GM19043 (cell line): ENCODE measurements at regions not wholly inside any gene's neighbourhood (a gene's known extent, or its start where the extent isn't known, plus 50 kb on each side); places are given as distances from the start of the nearest gene placed in this dataset.
"Not testable (repeated sequence)": the region's sequence is repeated elsewhere in the genome, so short reads cannot be mapped to it uniquely, and the experiment has no call there.

Source experiments
- ATAC-seq: cut with Tn5 transposase; IDR thresholded peaks from one replicate; pipeline ENCODE4 v1.9.1; 2021; ENCODE audit warnings: low read depth; ENCODE audit not compliant: unreplicated experiment

DNA sequence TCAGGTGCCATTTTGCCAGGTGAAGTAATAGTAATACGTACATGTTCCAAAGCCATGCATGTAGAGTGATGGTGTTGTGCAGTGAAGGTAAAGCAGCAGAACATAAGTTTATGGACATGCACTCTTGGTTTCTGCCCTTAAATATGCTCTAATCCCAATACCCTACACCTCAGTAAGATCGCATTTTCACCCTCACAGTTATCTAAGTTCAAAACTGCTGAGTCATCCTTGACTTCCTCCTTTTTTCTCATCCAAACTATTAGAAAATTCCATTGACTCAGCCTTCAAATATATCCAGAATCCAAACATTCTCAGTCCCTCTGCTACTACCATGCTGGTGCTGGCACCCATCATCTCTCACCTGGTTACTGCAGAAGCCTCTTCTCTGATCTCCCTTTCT lies 652.9 kb upstream of the IGFBP7 start:
- no peak for ATAC-seq

DNA sequence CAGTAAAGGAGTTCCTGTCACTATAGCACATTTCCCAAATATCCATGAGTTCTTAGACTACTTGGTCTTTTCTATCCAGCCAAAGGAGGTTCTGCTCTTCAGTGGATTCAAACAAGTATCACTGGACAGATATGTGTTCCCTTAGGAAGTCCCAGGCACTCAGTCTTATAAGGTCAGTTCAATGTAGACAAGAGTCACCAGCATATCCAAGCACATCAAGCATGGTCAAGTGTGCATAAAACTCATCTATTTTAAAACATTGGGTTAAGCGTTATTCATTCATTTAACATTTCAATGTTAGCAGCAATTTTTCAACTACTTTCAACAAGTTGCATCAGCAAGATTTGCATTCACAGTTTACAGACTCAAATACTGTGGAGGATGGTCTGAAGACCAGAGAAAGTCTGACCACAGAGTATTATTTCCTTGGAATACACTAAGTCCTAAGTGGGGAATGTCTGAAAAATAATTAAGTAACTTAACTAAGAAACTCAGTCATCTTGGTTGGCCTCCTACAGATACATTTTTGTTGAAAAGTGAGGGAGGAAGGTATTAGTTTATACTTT lies 630.5 kb upstream of the IGFBP7 start:
- ATAC-seq: no peak

DNA sequence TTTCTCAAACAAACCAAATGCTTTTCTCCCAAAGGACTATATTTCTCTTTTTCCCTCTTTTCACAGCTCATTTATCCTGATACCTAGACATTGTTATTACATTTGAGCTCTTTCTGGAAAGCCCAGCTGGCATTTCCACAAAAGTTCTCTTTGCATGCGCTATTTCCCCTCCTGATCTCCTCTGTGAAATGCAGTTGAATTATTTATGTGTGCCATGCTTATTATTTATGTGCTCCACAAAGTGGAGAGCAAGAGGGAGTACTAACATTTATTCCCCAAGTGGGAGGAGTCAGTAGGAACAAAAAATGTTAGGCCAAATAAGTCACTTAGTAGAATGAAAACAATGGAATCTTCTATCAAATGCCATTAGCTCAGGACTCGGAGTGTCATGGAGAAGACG lies 626.6 kb upstream of the IGFBP7 start:
- no peak for ATAC-seq

DNA sequence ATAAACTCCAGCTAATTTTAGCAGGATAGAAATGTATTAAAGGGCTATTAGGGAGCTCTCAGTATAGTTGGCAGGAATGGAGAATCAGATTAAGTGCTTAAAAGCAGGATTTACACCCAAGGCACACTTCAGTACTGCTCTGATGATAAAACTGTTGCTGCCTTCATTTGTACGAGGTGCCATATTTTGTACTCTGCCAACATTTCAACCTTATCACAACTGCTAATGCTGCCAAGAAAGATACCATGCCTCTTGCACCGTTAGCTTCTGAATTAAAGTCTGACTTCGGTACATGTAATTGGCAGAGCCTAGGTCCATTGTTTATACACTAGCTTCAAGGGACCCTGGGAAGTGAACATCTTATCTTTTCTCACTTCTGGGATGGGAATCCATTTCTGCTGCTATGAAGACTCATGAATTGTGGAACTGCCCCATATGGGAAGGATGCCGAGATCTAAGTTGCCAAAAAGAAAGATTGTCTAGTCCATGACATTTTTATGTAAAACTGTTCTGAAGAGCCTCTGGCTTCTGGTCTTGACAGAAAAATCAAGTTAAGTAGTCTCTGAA lies 624.0 kb upstream of the IGFBP7 start:
- no peak for ATAC-seq

DNA sequence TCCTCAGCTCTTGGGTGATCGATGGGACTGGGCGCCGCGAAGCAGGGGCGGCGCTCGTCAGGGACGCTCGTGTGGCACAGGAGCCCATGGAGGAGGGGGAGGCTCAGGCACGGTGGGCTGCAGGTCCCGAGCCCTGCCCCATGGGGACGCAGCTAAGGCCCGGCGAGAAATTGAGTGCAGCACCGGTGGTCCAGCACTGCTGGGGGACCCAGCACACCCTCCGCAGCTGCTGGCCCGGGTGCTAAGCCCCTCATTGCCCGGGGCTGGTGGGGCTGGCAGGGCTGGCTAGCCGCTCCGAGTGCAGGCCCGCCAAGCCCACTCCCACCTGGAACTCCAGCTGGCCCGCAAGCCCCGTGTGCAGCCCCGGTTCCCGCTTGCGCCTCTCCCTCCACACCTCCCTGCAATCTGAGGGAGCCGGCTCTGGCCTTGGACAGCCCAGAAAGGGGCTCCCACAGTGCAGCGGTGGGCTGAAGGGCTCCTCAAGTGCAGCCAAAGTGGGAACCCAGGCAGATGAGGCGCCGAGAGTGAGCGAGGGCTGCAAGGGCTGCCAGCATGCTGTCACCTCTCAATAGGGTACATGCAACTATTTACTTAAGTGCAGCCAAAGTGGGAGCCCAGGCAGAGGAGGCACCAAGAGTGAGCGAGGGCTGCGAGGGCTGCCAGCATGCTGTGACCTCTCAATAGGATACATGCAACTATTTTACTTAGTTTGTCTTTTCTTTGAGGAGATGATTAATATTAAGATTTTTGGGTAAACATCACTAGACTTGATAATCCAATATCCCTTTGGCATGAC lies 619.8 kb upstream of the IGFBP7 start:
- not testable (repeated sequence) for ATAC-seq

DNA sequence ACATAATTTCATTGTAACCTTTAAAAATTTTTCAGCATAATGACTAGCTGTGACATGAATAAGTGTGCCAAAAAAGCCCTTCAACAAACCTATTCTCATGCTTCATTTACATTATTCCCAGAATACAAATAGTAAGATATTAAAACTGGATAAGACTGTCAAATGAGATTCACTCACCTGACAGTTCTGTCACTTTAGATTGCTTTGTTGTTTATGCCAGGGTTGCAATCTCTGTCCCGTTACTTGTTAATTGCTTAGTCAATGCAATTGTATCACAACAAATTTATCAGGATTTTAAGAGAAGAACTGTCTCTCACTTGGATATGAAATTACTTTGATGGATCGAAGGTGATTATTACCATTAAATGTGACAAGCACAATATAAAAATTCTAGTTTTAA lies 616.0 kb upstream of the IGFBP7 start:
- no peak for ATAC-seq

DNA sequence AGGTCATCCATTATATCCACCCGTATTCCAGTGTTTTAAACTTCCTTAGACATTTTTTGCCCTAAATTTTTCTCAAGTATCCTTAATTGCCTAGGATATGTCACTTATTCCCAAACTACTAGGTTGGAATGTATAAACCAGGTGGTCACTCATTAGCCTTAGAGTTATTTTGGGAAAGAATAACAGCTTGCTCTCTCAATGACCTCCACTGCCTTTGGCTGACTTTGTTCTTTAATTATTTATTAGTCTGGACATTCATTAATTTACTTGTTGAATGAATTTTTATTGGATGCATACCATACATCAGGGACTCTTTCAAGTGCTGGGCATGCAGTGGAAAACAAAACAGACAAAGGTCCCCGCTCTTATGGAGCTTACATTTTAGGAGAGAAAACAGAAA lies 609.3 kb upstream of the IGFBP7 start:
- no peak for ATAC-seq

DNA sequence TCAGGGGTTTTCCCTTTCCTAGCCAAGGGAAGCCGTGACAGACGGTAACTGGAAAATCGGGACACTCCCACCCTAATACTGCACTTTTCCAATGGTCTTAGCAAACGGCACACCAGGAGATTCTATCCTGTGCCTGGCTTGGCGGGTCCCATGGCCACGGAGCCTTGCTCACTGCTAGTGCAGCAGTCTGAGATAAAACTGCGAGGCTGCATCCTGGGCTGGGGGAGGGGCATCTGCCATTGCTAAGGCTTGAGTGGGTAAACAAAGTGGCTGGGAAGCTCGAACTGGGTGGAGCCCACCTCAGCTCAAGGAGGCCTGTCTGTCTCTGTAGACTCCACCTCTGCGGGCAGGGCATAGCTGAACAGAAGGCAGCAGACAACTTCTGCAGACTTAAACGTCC lies 604.1 kb upstream of the IGFBP7 start:
- not testable (repeated sequence) for ATAC-seq

DNA sequence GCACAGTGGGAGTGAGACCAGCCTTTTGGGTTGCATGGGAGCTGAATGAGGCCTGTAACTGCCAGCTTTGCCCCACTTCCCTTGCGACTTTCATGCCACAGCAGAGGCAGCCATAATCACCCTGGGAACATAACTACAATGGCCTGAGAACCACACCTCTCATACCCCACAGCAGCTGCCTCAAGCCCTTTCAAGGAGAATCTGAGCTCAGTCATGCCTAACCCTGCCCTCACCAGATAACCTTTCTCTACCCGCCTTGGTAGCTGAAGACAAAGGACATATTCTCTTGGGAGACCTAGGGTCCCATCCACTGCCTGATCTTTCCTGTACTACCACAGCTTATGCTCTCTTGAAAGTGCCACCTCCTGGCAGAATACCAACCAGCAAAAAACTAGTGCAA lies 599.9 kb upstream of the IGFBP7 start:
- no peak for ATAC-seq

DNA sequence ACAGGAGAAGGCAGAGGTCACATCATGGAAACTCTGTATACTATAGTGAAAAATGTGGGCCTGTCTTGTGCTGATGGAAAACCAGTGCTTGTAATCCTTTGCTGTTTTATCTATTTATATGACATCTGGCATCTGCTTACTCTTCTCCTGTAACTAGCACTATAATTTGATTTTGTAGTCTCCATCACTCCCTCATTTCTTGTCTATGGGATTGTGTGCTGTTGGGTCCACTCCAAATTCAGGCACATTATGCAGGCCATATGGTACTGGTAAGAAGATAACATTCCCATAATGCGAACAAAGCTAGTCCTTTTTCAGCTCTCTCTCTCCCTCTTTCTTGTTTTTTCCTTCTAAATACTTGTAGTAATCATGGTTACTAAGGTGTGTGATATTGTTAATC lies 581.2 kb upstream of the IGFBP7 start:
- ATAC-seq: no peak

DNA sequence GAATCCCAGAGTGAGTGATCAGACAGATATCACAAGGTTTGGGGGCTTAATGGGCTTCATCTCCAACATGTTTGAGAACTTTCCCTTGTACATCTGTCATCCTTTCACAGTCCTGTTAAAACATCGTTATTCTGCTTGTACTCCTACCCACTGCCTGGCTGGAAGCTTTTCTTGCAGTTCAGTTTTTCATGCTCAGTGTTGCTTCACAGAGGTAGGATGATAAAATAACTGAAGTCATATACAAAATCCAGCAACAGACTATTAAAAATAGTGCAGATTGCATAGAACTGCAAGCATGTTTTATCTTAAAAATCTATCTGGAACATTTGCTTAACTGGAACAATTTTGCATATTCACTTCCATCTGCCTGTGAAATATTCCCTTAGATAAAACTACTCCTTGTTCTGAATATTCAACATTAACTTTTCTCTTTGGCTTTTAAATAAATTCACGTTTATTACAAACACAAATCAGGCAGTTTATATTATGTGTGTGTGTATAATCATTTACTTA lies 579.6 kb upstream of the IGFBP7 start:
- ATAC-seq: no peak

DNA sequence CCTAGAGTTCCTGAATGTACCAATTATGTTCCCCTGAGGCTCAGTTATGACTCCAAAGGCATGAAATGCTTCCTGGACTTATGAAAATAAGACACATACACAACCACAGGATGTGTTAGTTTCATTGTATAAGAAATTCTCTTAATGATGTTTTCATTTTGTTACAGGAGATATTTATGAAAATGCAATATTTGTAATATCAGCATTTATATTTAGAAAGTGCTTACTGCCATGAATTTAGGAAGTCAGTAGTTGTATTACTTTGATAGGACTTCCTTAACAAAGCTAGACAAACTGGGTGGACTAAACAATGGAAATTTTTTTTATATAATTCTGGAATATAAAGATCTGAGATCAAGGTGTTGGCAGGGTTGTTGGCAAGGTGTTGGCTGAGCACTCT lies 572.1 kb upstream of the IGFBP7 start:
- ATAC-seq: no peak

DNA sequence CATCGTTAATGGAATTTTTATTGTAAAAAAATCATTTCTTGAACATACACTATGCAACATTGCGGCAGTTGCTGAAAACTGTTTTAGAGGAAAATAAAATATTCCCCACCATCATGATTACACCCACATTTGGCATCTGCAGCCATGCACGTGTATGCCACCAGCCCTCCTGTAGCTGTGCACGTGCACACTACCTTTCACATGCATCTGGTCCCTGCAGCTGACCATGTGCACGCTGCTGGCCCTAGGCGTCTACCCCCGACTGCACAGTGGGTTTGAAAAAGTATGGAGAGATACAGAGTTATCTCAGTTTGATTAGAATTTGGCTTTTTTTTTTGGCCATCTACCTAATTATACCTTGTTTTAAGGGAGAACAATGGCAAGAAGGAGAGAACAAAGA lies 569.8 kb upstream of the IGFBP7 start:
- no peak for ATAC-seq

DNA sequence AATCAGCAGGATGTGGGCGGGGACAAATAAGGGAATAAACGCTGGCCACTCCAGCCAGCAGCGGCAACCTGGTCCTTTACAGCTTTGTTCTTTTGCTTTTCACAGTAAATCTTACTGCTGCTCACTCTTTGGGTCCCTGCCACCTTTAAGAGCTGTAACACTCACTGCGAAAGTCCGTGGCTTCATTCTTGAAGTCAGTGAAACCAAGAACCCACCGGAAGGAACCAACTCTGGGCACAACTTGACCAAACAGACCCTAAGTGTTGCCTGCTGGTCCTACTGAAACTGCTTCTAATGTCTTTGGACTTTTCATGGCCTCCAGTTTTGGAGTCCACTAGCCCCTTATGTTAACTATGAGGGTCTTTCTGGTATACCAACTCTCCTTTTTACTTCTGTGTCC lies 566.2 kb upstream of the IGFBP7 start:
- ATAC-seq: no peak

DNA sequence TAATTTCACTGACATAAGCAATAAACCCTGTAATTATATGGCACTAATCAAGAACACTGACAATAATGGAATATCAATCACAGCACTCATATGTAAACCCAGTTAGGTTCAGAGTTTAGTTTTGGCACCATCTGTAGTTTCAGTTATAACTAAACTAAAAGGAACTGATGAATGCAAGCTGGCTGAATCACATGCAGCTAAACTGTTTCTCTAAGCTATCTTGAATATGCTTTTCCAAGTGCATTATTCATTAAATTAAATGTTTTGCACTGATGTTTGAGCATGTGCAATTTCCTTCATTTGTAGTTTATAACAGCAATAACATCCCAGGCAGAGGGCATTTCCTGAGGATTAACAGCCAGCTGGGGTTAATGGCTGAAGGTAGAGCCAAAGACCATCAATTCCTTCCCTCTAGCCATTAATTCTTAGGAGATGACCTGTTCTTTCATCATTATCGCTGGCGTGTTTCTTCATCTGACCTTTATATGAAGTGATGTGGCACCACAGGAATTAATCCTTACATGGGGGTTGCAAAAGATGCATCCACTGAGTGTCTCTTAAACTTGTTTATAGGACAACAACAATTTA lies 562.8 kb upstream of the IGFBP7 start:
- no peak for ATAC-seq

DNA sequence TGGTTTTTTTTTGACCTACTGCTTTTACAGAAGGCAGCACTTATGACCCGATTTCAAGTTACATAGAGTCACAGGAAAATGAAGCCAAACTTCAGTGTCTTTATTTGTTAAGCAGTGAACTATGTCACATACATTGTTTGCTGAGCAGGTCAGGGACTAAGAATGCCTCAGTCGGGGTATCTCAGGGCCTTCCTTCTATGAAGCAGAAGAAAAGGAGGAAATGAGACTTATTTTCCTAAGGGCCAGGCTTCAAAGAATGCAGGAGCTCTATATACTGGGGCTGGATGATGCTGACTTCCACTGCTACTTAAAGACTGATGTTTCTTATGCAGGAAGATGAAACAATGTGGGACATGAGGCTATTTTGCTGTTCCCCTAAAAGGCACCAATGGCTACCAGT lies 558.4 kb upstream of the IGFBP7 start:
- ATAC-seq: no peak

DNA sequence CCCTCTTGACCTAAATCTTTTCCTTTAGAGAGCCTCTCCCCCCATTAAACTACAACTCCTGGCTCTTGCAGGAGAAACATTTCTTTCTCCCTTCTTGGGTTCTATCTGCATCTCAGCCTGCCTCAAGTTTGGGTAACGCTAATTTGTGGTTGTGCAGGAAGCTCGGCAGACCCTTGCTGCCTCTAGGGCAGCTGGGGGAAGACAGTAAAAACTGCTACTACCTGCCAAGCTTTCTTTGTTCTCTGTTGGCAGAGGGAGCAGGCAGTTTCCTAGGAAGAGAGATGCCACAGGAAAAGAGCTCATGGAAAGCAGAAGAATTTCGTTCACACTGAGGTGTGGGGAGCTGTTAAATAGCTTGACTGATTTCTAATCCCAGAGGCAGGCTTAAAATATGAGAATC lies 555.6 kb upstream of the IGFBP7 start:
- ATAC-seq: no peak

DNA sequence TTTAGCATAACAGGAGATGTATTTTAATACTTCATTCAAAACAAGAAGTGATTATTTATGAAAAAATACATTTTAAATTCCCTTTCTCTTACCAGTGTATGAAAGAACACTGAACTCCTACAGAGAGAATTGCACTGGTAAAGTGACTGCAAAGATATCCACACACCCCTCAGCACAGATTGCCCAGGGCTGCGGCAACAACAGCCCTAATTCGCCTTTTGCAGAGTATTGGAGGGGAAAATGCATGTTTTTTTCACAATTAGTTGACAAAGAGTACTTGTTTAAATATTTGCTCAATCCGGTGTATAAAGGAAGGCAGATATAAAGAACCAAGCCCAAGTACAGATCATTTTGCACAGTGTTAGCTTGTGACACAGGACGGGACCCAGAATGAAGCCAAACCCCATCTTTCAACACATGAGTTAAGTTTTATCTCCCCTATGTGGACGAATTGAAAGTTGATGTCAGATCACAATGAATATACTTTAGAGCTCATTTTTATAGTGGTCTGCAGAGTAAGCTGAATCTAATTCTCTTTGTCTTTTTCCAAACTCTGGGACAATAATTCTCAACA lies 551.4 kb upstream of the IGFBP7 start:
- ATAC-seq: no peak

DNA sequence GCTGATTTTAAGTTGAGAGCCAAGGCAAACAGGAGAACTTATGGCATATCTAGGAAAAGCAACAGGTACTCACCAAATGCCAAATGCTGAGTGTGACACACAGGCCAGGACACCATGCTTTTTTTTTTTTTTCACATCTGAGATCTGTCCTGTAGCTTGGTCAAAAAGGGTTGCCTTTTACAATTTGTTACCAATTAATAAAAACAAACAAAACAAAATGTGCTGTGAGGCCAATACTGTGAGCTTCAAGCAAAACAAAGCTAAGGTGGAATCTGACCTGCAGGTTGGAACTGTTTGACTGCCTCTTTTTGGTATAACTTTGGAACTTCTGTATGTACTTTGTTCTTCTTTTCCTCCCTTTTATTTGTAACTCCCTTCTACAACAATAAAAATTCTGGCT lies 548.5 kb upstream of the IGFBP7 start:
- ATAC-seq: no peak

DNA sequence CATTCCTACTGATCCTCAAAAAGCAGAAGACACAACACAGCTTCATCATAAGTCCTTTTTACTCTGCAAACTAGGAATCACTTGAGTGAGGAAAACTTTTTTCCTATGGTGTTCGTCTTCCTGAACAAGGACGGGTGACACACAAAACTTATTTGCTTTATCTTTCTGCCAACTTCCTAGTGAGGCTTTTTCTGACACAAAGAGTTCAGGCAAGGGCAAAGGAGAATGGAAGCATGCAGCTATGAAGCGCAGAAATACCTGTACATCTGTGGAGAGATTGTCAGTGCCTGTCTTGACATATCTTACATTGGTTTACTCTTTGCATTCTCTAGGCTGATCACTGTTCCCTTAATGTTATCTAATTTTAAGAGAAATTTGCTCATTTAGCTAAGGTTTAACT lies 548.0 kb upstream of the IGFBP7 start:
- no peak for ATAC-seq

DNA sequence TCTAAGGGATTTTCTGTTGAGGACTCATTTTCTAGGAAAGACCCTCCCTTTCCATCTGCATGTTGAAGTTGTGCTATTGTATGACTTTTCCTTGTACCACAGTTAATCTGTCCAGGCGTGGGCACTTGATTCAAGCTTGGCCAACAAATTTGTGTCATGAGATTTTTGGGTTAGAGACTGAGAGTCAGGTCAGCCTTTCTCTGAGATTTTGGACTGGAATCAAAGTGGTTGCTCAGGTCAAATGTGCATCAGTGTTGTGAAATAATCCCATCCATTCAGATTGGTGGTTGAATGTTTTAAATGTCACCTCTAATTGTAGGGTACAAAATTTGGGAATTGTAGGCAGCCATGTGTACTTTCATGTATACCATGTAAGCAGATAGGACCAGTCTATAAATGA lies 545.2 kb upstream of the IGFBP7 start:
- no peak for ATAC-seq
